ENCODE measurements at regions not wholly inside any gene's neighbourhood (a gene's known extent, or its start where the extent isn't known, plus 50 kb on each side); places are given as distances from the start of the nearest gene placed in this dataset.

DNA sequence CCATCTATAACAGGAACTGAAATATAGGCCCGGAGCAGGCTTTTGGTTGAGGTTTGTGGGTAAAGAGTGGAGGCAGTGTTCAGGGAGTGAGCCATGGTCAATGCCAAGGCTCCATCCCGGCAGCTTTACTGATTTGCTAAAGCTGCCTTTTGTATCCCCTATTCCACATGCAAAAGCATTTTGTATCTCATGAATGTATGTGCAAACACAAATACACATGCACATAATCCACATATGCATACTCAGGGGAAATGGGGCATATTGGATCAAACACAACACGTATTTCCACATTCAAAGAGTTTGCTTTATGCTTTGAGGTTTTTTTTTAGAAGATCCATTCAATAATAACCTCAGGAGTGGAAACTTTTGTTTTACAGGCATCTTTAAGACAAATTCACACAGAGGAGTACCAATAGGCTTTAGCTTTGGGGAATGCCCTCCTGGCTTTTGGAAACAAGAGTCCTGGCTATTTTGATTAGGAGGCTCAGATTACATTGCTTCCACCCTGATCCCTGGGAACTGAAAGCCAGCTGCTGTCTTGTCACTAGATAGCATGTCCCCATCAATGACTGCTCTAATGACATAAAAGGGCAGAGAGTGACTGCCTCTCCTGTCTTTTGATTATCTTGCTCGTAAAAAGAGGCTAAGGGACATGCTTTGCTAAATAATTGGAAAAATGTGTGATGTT is 263.2 kb downstream of the EN1 start:
- Histone ChIP-seq H3K9ac (ENCODE audit: control insufficient read depth, insufficient read depth, low read length) (no peak overlapping the region), H2AFZ (ENCODE audit: control insufficient read depth, low read depth, low read length) (no peak overlapping the region), H3K4me3 (no peak overlapping the region), H3K36me3 (ENCODE audit: control insufficient read depth in 2 of 2, insufficient read depth in 2 of 2, low read length in 1 of 2) (no peaks in the 10 kb centered on the region), H3K27me3 (replicated peaks in 1 of 2; ENCODE audit: control insufficient read depth in 2 of 2, insufficient read depth in 2 of 2, low read length in 1 of 2) (peaks cover 0 to 2% of the 10 kb centered on the region in 2 experiments; a peak in 2 of 4 replicates), H4K20me1 (ENCODE audit: control insufficient read depth, insufficient read depth) (no peaks in the 10 kb centered on the region), H3K79me2 (ENCODE audit: control insufficient read depth, insufficient read depth, low read length) (no peaks in the 10 kb centered on the region), H3K4me1 (ENCODE audit: control insufficient read depth, insufficient read depth, low read length) (no peaks in the 10 kb centered on the region), H3K27ac (ENCODE audit: control insufficient read depth, insufficient read depth) (no peak overlapping the region), H3K9me3 (replicated peaks; ENCODE audit: control insufficient read depth, insufficient read depth, low read length) (no peaks in the 10 kb centered on the region), H3K4me2 (ENCODE audit: control insufficient read depth, insufficient read depth) (no peak overlapping the region)
- WGBS (ENCODE audit: insufficient coverage, insufficient replicate concordance, low lambda C conversion rate, missing lambda C conversion rate), result 25% methylated on average over 4 of the region's 4 CpGs
- in situ Hi-C loops (cut with MboI) (no loop called here), intact Hi-C loops (cut with micrococcal nuclease; ENCODE audit: unreplicated experiment) (no loop called here)
- ATAC-seq (no peak), DNase-seq (ENCODE audit: low read depth, low spot score) (no peak), FAIRE-seq (no peak)
- ChIA-PET POLR2A (no interaction called here), RAD21 (ENCODE audit: unreplicated experiment) (interaction anchor here (0.7 kb wide), 1 partner anchor 184 kb away, joined by 3 read pairs; no protein-coding TSS in a partner anchor), SMC1A (ENCODE audit: uncharacterized antibody, unreplicated experiment) (no interaction called here), CTCF (no interaction called here)
- BruUV-seq (replicated peaks), result no TSS peak
- TF ChIP-seq CHD1 (IDR thresholded peaks at IDR 0.05; ENCODE audit: low read depth, low read length) (no peak), SMARCA5 (IDR thresholded peaks at IDR 0.05) (no peak), SMAD5 (IDR thresholded peaks at IDR 0.05; ENCODE audit: low read depth) (no peak), CBX3 (IDR thresholded peaks at IDR 0.05; ENCODE audit: borderline replicate concordance, low read depth) (no peak), PML (IDR thresholded peaks at IDR 0.05; ENCODE audit: low read length) (no peak), NR2C2 (IDR thresholded peaks at IDR 0.05; ENCODE audit: borderline replicate concordance, control insufficient read depth, insufficient read length, low read depth) (no peak), NR2C1 (IDR thresholded peaks at IDR 0.05) (no peak), TCF12 (IDR thresholded peaks at IDR 0.05; ENCODE audit: low read depth, low read length) (no peak), EGR1 (IDR thresholded peaks at IDR 0.05; ENCODE audit: borderline replicate concordance in 1 of 2, low read depth in 2 of 2, low read length in 2 of 2) (no peak)
- TF ChIP-seq, protein P1, sequence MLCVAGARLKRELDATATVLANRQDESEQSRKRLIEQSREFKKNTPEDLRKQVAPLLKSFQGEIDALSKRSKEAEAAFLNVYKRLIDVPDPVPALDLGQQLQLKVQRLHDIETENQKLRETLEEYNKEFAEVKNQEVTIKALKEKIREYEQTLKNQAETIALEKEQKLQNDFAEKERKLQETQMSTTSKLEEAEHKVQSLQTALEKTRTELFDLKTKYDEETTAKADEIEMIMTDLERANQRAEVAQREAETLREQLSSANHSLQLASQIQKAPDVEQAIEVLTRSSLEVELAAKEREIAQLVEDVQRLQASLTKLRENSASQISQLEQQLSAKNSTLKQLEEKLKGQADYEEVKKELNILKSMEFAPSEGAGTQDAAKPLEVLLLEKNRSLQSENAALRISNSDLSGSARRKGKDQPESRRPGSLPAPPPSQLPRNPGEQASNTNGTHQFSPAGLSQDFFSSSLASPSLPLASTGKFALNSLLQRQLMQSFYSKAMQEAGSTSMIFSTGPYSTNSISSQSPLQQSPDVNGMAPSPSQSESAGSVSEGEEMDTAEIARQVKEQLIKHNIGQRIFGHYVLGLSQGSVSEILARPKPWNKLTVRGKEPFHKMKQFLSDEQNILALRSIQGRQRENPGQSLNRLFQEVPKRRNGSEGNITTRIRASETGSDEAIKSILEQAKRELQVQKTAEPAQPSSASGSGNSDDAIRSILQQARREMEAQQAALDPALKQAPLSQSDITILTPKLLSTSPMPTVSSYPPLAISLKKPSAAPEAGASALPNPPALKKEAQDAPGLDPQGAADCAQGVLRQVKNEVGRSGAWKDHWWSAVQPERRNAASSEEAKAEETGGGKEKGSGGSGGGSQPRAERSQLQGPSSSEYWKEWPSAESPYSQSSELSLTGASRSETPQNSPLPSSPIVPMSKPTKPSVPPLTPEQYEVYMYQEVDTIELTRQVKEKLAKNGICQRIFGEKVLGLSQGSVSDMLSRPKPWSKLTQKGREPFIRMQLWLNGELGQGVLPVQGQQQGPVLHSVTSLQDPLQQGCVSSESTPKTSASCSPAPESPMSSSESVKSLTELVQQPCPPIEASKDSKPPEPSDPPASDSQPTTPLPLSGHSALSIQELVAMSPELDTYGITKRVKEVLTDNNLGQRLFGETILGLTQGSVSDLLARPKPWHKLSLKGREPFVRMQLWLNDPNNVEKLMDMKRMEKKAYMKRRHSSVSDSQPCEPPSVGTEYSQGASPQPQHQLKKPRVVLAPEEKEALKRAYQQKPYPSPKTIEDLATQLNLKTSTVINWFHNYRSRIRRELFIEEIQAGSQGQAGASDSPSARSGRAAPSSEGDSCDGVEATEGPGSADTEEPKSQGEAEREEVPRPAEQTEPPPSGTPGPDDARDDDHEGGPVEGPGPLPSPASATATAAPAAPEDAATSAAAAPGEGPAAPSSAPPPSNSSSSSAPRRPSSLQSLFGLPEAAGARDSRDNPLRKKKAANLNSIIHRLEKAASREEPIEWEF (IDR thresholded peaks at IDR 0.05; ENCODE audit: insufficient replicate concordance, low read depth, low read length), result no peak
- TF ChIP-seq, protein P2, sequence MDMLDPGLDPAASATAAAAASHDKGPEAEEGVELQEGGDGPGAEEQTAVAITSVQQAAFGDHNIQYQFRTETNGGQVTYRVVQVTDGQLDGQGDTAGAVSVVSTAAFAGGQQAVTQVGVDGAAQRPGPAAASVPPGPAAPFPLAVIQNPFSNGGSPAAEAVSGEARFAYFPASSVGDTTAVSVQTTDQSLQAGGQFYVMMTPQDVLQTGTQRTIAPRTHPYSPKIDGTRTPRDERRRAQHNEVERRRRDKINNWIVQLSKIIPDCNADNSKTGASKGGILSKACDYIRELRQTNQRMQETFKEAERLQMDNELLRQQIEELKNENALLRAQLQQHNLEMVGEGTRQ (IDR thresholded peaks at IDR 0.05; ENCODE audit: borderline replicate concordance, low read depth, low read length), result no peak
- TF ChIP-seq, protein P3, sequence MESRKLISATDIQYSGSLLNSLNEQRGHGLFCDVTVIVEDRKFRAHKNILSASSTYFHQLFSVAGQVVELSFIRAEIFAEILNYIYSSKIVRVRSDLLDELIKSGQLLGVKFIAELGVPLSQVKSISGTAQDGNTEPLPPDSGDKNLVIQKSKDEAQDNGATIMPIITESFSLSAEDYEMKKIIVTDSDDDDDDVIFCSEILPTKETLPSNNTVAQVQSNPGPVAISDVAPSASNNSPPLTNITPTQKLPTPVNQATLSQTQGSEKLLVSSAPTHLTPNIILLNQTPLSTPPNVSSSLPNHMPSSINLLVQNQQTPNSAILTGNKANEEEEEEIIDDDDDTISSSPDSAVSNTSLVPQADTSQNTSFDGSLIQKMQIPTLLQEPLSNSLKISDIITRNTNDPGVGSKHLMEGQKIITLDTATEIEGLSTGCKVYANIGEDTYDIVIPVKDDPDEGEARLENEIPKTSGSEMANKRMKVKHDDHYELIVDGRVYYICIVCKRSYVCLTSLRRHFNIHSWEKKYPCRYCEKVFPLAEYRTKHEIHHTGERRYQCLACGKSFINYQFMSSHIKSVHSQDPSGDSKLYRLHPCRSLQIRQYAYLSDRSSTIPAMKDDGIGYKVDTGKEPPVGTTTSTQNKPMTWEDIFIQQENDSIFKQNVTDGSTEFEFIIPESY (IDR thresholded peaks at IDR 0.05), result no peak

Measured in GM12878 (cell line).